Heart left ventricle (tissue), 13 donors: ENCODE measurements at regions not wholly inside any gene's neighbourhood (a gene's known extent, or its start where the extent isn't known, plus 50 kb on each side); places are given as distances from the start of the nearest gene placed in this dataset.

Experiments used
- CTCF ChIP-seq, 12 donors: fragments of 200-600 bp; sonication (generic) in 4 of 12; IDR thresholded peaks; one replicate each; pipeline versions ENCODE4 v1.5.0 to v1.8.0; 2018 to 2022; ENCODE audit warnings: antibody characterized with exemption in 12 of 12, mild to moderate bottlenecking in 5 of 12
- POLR2A ChIP-seq, 2 donors: fragments of 450-650 bp; IDR thresholded peaks; one replicate each; pipeline ENCODE4 v1.6.1; 2017; ENCODE audit warnings: antibody characterized with exemption in 2 of 2, mild to moderate bottlenecking in 2 of 2, moderate library complexity in 2 of 2
- donor health status: ischemic (EF 13 %, LVEDD 7.1; RV severe dilation, severe dysfunction).
- donor health status: DM: no; HTN: yes; CAD: no.
- donor health status: DM: no; HTN: no; CAD: no.
- donor health status: ischemic (EF 25% LVEDD 6.9; RV normal size, moderate dysfunction).
- donor health status: ischemic (EF 25% LVEDD 5.7; RV mildly dilated, moderate dysfunction).
- donor health status: ischemic (EF 35%, LVEDD 5.7; RV mildly dilated, moderate dysfunction).
- donor health status: nonischemic (EF 11% LVEDD 7.7; RV severe dilation, severe dysfunction).
- donor health status: DM: yes; HTN: yes; CAD: no.
- donor health status: PGD.
- donor health status: ischemic (EF 29% LVEDD 5.4; RV normal size, mild dysfunction).
- donor health status: nonischemic (EF 23%, LVEDD 6.1; RV moderate dilation, normal function).

- TF ChIP-seq CTCF (IDR thresholded peaks at IDR 0.05) (no peak), POLR2A (IDR thresholded peaks at IDR 0.05) (no peak)
Observed at GRCh38 chr18:72391427-72391826, 152.7 kb downstream of the CBLN2 start.
